Mucosa of stomach (tissue), 1 donor: ENCODE measurements at regions not wholly inside any gene's neighbourhood (a gene's known extent, or its start where the extent isn't known, plus 50 kb on each side); places are given as distances from the start of the nearest gene placed in this dataset.
"Not testable (repeated sequence)": the region's sequence is repeated elsewhere in the genome, so short reads cannot be mapped to it uniquely, and the experiment has no call there.

ENCODE experiments used
- H3K27me3 ChIP-seq: one replicate; pipeline ENCODE4 v1.7.0; 2013; ENCODE audit warnings: mild to moderate bottlenecking, low read length; ENCODE audit not compliant: control insufficient read depth, insufficient read depth
- H3K36me3 ChIP-seq: one replicate; pipeline ENCODE4 v1.7.0; 2013; ENCODE audit warnings: low read length; ENCODE audit not compliant: control insufficient read depth, insufficient read depth
- H3K4me1 ChIP-seq: one replicate; pipeline ENCODE4 v1.7.0; 2013; ENCODE audit warnings: mild to moderate bottlenecking, low read length; ENCODE audit not compliant: control insufficient read depth, insufficient read depth
- H3K4me3 ChIP-seq: one replicate; pipeline ENCODE4 v1.7.0; 2013; ENCODE audit warnings: low read length
- H3K9ac ChIP-seq: one replicate; pipeline ENCODE4 v1.7.0; 2013; ENCODE audit warnings: mild to moderate bottlenecking, low read length, moderate library complexity
- H3K9me3 ChIP-seq: one replicate; pipeline ENCODE4 v1.7.0; 2013; ENCODE audit warnings: mild to moderate bottlenecking, low read length, moderate library complexity; ENCODE audit not compliant: control insufficient read depth
- donor health status: Pancreatic carcinoma.

DNA sequence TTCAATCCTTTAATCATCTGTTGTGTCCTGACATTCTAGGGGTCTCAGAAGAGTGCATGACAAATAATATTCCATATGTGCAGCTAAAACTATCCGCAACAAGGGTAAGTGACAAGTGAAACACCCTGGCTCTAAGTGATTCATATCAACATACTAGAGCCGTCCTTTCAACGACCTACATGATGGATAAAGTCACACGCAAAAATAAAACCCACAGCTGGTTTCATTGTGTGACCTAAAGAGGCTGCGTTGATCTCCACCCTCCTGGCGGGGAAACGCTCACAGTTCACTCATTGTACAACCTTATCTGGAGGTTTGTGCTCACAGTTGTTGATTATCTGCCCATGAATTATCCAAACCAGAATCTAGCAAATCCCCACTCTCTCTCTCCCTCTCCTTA, 365.3 kb upstream of the PKN2 start:
- H3K4me1 ChIP-seq: peaks cover 6% of the 10 kb centered on the region
- no peak overlapping the region for H3K4me3 ChIP-seq
- no peak overlapping the region for H3K9ac ChIP-seq
- H3K27me3 ChIP-seq: no peaks in the 10 kb centered on the region
- no peaks in the 10 kb centered on the region for H3K9me3 ChIP-seq
- H3K36me3 ChIP-seq: no peaks in the 10 kb centered on the region

DNA sequence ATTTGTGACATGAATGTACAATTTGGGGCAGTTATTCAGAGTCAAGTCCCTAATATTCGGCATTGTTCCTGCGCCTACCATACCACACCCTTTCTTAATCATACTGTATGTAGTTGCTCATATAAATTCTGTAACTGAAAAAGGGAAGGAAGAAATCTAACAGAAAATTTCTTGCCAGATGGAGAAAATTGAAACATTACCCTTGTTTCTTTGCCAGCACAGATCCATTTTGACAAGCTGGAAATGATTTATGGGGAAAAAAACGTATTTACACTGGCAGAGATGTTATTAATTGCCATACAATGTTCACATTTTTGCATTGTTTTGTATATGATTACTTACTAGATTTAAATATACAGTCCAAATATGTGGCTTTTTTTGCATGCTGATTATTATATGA, 363.8 kb upstream of the PKN2 start:
- H3K36me3 ChIP-seq: no peaks in the 10 kb centered on the region
- H3K27me3 ChIP-seq: no peaks in the 10 kb centered on the region
- H3K4me3 ChIP-seq: no peak overlapping the region
- peaks cover 6% of the 10 kb centered on the region for H3K4me1 ChIP-seq
- H3K9ac ChIP-seq: no peak overlapping the region
- no peaks in the 10 kb centered on the region for H3K9me3 ChIP-seq

DNA sequence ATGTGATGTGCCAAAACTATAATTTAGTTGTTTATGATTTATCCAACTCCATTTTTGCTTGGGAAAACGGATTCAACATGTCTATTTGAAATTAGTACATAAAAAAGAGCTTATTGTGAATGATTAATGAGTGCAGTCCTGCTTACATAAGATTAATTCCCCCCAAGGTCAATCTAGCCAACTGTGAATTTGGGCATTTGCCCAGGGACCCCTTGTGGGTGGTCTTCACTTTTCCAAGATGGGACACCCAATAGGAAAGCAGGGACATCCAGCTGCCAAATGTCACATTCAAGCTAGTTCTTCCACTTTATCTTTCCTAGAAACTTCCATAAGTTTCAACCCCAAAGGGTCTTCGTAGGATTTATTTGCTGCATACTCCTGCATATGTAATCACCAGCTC, 362.4 kb upstream of the PKN2 start:
- Histone ChIP-seq H3K9me3 (no peaks in the 10 kb centered on the region), H3K4me1 (peaks cover 6% of the 10 kb centered on the region), H3K9ac (no peak overlapping the region), H3K4me3 (no peak overlapping the region), H3K36me3 (no peaks in the 10 kb centered on the region), H3K27me3 (no peaks in the 10 kb centered on the region)

DNA sequence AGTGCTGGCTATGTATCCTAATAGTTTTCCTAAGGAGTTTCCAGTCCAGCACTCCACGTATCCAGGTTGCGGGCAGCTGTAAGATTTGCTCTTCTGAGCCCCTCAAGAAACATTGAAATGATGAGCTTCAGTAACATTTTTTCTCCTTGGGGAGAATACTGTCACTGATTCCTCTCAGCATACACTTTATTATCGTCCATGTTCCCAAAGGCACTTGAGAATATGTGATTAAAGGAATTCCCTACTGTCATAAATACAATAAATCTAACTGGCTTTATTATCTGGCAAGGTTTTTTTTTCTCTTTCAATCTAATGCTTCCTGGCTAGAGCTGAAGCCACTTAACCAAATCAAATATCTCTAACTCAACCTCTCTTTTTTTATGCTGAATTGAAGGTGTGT, 359.2 kb upstream of the PKN2 start:
- H3K9me3 ChIP-seq: no peaks in the 10 kb centered on the region
- H3K36me3 ChIP-seq: no peaks in the 10 kb centered on the region
- H3K4me3 ChIP-seq: no peak overlapping the region
- no peak overlapping the region for H3K9ac ChIP-seq
- H3K4me1 ChIP-seq: peaks cover 12% of the 10 kb centered on the region
- no peaks in the 10 kb centered on the region for H3K27me3 ChIP-seq

DNA sequence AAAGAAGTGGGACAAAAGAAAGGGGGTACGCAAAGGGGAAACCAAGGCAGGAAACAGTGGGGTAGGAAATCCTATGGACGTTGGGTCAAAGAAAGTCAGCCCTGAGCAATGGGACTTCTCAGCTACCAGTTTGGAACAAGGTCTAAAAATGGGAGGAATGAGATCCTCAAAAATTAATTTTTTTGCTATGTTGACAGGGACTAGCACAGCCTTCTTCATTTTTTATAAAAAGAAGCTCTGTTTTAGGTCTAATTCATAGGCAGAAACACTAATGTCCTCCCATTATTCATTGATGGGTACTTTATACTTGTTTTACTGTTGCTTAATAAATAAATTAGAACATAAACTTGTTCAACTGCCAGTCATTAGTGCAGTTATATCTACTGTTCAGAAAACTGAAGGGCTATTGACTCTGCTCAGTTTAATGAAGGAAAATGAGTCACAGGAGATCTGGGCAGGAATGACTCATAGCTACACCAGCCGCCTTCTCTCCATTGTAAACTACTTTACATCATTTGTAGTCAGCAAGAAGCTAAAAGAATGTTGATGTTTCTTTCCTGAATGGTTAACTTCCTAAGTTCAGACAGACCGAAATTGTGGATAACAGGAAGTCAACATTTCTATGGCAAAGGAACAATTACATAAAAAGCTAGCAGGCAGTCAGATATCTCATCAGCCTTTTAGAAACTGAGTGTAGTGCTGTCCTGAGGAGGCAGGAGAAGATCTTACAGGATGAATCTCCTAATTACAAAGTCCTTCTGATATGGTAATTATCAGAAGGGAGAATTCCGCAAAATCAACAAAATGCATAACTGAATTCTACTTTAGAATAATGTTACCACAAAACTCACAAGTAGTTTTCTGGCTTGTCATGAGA, 356.4 kb upstream of the PKN2 start:
- no peaks in the 10 kb centered on the region for H3K9me3 ChIP-seq
- H3K4me3 ChIP-seq: no peak overlapping the region
- H3K9ac ChIP-seq: no peak overlapping the region
- H3K36me3 ChIP-seq: no peaks in the 10 kb centered on the region
- H3K4me1 ChIP-seq: peaks cover 12% of the 10 kb centered on the region
- no peaks in the 10 kb centered on the region for H3K27me3 ChIP-seq

DNA sequence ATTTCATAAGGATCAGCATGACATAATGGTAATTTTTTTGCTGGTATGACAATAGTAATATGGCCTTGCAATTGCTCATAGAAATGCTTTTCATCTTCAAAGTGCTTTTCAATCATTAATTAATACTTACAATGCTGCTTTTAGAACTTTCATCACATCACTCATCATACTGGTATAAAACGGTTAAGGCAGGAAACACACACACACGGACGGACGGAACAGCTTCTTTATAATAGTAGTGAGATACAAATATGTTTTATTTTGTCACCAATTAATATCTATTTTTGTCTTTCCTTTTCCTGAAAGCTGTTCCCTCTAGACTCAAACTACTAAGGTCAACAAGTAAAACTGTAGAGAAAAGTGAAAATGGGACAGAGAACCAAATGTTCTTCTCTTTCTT, 353.9 kb upstream of the PKN2 start:
- Histone ChIP-seq H3K4me3 (no peak overlapping the region), H3K36me3 (no peaks in the 10 kb centered on the region), H3K9me3 (no peaks in the 10 kb centered on the region), H3K4me1 (peaks cover 12% of the 10 kb centered on the region), H3K27me3 (no peaks in the 10 kb centered on the region), H3K9ac (no peak overlapping the region)

DNA sequence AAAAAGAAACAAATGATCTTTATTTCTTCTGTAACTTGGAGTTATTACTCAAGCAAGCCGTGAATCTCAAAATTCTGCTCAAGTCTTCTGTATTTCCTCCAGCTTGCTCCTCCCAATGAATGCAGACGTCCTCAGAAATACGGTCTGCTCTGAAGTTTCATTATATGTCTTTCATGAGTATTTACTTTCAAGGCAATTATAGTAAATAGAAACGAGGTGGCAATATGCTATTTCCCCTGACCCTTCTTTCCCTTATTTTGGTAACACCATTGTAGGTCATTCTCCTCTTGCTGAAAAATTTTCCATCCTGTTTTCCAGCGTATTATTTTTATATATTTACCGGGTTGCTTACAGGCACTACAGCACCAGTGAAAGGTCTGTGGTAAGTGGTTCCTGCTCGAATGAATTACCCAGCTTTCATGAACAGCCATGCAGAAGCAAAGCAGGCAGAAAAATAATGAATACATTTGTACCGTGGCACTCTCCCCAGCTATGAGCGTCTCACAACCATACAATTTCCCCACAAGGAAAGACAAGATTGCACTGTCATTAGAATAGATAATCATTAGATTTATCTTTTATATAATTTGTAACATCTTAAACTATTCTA, 350.9 kb upstream of the PKN2 start:
- Histone ChIP-seq H3K36me3 (no peaks in the 10 kb centered on the region), H3K27me3 (no peaks in the 10 kb centered on the region), H3K9me3 (no peaks in the 10 kb centered on the region), H3K9ac (no peak overlapping the region), H3K4me3 (no peak overlapping the region), H3K4me1 (peaks cover under 1% of the 10 kb centered on the region)

DNA sequence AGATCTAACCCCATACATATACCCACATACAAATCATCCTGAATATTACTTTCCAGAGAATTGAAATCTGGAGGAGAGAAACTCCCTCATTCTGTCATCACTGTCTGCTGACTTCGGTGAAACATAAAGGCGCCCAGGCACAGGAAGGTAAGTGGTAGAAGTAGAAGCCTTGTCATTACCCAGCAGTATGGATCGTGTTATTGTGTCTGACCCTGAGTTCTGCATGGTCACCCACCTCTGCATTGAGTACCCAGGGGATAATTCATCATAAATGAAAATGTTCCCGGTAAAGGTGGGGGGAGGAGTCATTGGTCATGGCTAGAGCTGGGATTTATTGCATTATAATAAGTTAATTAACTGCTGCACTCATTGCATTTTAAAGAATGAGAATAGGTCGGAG, 342.6 kb upstream of the PKN2 start:
- Histone ChIP-seq H3K36me3 (no peaks in the 10 kb centered on the region), H3K4me3 (no peak overlapping the region), H3K9me3 (no peaks in the 10 kb centered on the region), H3K27me3 (no peaks in the 10 kb centered on the region), H3K4me1 (no peaks in the 10 kb centered on the region), H3K9ac (no peak overlapping the region)

DNA sequence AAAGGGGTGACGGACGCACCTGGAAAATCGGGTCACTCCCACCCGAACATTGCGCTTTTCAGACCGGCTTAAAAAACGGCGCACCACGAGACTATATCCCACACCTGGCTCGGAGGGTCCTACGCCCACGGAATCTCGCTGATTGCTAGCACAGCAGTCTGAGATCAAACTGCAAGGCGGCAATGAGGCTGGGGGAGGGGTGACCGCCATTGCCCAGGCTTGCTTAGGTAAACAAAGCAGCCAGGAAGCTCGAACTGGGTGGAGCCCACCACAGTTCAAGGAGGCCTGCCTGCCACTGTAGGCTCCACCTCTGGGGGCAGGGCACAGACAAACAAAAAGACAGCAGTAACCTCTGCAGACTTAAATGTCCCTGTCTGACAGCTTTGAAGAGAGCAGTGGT, 342.0 kb upstream of the PKN2 start:
- not testable (repeated sequence) for H3K9me3 ChIP-seq, H3K4me1 ChIP-seq

DNA sequence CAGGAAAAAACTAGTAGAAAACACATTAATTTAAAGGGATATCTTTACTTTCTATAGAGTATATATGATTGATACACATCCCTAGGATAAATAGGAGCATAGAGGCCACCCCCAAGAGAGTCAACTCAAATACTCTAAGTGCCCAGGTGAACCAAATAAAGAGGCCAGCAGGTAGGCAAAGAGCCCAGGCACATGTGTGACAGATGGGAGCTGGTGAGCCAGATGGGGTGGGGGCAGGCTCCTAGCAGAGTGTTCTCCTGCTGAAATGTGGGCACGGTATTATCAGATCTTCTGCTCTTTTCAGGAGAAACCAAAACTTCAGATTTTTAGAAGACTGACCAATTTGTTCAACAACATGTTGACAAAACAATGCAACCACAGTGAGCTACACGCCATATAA, 333.4 kb upstream of the PKN2 start:
- no peaks in the 10 kb centered on the region for H3K4me1 ChIP-seq
- no peaks in the 10 kb centered on the region for H3K9me3 ChIP-seq
- H3K36me3 ChIP-seq: no peaks in the 10 kb centered on the region
- no peaks in the 10 kb centered on the region for H3K27me3 ChIP-seq
- no peak overlapping the region for H3K4me3 ChIP-seq
- H3K9ac ChIP-seq: no peak overlapping the region

More for the DNA sequence above, 342.0 kb upstream of the PKN2 start:
- not testable (repeated sequence) for H3K36me3 ChIP-seq, H3K9ac ChIP-seq, H3K27me3 ChIP-seq, H3K4me3 ChIP-seq

DNA sequence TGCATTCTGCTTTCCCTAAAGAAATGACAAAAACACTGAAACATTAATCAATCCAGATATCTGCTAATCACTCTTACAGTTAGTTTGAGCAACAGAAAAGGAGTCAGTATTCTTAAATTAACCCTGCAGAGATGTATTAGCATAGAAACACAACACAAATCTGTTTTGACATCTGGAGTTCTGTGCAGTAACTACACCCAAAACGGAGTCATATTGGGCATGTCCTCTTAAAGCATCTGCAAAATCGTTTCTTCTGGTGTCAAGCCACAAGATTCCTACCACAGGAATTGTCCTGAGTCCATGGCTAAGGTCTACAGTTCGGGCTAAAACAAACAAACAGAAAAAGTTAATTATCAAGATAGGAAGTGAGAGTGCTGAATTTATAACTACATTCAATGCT, 332.1 kb upstream of the PKN2 start:
- no peaks in the 10 kb centered on the region for H3K9me3 ChIP-seq

DNA sequence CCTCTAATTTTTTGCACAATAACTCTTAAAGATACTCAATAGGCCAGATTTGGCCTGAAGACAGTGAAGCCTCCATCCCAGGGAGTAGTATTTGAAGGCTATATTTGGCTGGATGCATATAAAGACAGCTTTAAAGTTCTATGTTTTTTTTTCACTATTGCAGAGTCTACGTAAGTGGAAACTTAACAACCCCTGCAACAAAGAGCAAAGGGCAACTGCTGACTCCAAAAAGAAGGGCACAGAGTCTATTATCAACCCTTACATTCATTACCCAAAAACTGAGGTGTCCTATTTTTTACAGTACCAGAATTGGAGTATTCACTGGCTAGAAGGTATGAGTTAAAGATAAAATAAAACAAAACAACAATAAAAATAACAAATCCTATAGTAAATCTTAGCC, 329.8 kb upstream of the PKN2 start:
- no peak overlapping the region for H3K4me3 ChIP-seq
- no peaks in the 10 kb centered on the region for H3K9me3 ChIP-seq
- H3K9ac ChIP-seq: no peak overlapping the region
- no peaks in the 10 kb centered on the region for H3K4me1 ChIP-seq
- no peaks in the 10 kb centered on the region for H3K36me3 ChIP-seq
- no peaks in the 10 kb centered on the region for H3K27me3 ChIP-seq

More for the DNA sequence above, 332.1 kb upstream of the PKN2 start:
- Histone ChIP-seq H3K36me3 (no peaks in the 10 kb centered on the region), H3K4me1 (no peaks in the 10 kb centered on the region), H3K4me3 (no peak overlapping the region), H3K9ac (no peak overlapping the region), H3K27me3 (no peaks in the 10 kb centered on the region)
